SK-N-MC (cell line): ENCODE measurements at regions not wholly inside any gene's neighbourhood (a gene's known extent, or its start where the extent isn't known, plus 50 kb on each side); places are given as distances from the start of the nearest gene placed in this dataset.

Source experiments
- EZH2 ChIP-seq: fragments of 200-600 bp; sonication (generic); IDR thresholded peaks from one replicate; pipeline ENCODE4 v1.6.1; 2017; ENCODE audit warnings: antibody characterized with exemption
- POLR2AphosphoS5 ChIP-seq: IDR thresholded peaks from 2 replicates; pipeline ENCODE4 v1.6.1; 2012; ENCODE audit warnings: mild to moderate bottlenecking, low read depth, low read length, borderline replicate concordance

- TF ChIP-seq EZH2, result no peak
- no peak for TF ChIP-seq POLR2AphosphoS5
Observed at GRCh38 chr4:112793033-112793432, 156.1 kb downstream of the LARP7 start.
